WTC11 (cell line): ENCODE measurements at regions not wholly inside any gene's neighbourhood (a gene's known extent, or its start where the extent isn't known, plus 50 kb on each side); places are given as distances from the start of the nearest gene placed in this dataset.
"Not testable (repeated sequence)": the region's sequence is repeated elsewhere in the genome, so short reads cannot be mapped to it uniquely, and the experiment has no call there.

ENCODE experiments used
- ATAC-seq: fragments of 200-7000 bp; cut with Tn5 transposase; 2 replicates; pipeline ENCODE4 v1.10.0; 2021; ENCODE audit warnings: mild to moderate bottlenecking, moderate library complexity
- CTCF ChIA-PET: fragments of 300-600 bp; sonication (Branson Sonifier 250); formaldehyde crosslinking; loops from one replicate; lab custom pipeline; 2021; ENCODE audit warnings: antibody characterized with exemption; lab: Charles Lee
- POLR2A ChIA-PET: fragments of 350-600 bp; sonication (Branson Sonifier 250); formaldehyde crosslinking; loops from one replicate; lab custom pipeline; 2021; ENCODE audit warnings: antibody characterized with exemption; lab: Charles Lee
- DNase-seq: peaks from one replicate; pipeline ENCODE4 v3.0.0; 2021; ENCODE audit warnings: low spot score
- H3K27ac Mint-ChIP-seq: 2 replicates; pipeline ENCODE4 v1.8.0; 2021; ENCODE audit warnings: mixed read lengths
- H3K27me3 Mint-ChIP-seq: 2 replicates; pipeline ENCODE4 v1.8.0; 2021; ENCODE audit warnings: low read depth, mild to moderate bottlenecking, moderate library complexity, mixed read lengths
- H3K36me3 Mint-ChIP-seq: 2 replicates; pipeline ENCODE4 v1.8.0; 2021; ENCODE audit warnings: mixed read lengths
- H3K4me1 Mint-ChIP-seq: 2 replicates; pipeline ENCODE4 v1.8.0; 2022; ENCODE audit warnings: mixed read lengths
- H3K4me3 Mint-ChIP-seq: 2 replicates; pipeline ENCODE4 v1.8.0; 2021; ENCODE audit warnings: mild to moderate bottlenecking, moderate library complexity, mixed read lengths
- H3K9me3 Mint-ChIP-seq: 2 replicates; pipeline ENCODE4 v1.8.0; 2021; ENCODE audit warnings: mixed read lengths
- AR ChIP-seq: fragments of 250-450 bp; sonication (Bioruptor Pico); IDR thresholded peaks from 2 replicates; pipeline ENCODE4 v1.9.0; 2021; ENCODE audit warnings: mild to moderate bottlenecking
- ATF1 ChIP-seq: sonication (generic); formaldehyde crosslinking; IDR thresholded peaks from 2 replicates; pipeline ENCODE4 v1.8.1; 2023; ENCODE audit warnings: mild to moderate bottlenecking, moderate library complexity, missing genetic modification reagents
- CDX4 ChIP-seq: fragments of 250-450 bp; sonication (Bioruptor Pico); IDR thresholded peaks from 2 replicates; pipeline ENCODE4 v1.9.0; 2021; ENCODE audit warnings: moderate library complexity, mild to moderate bottlenecking, inconsistent platforms, borderline replicate concordance
- E2F1 ChIP-seq: sonication (generic); formaldehyde crosslinking; IDR thresholded peaks from 2 replicates; pipeline ENCODE4 v1.8.0; 2022; ENCODE audit warnings: mild to moderate bottlenecking, missing genetic modification reagents
- E2F5 ChIP-seq: sonication (generic); formaldehyde crosslinking; IDR thresholded peaks from 2 replicates; pipeline ENCODE4 v1.8.1; 2022; ENCODE audit warnings: mild to moderate bottlenecking, moderate library complexity, missing genetic modification reagents
- ESRRA ChIP-seq: sonication (generic); formaldehyde crosslinking; IDR thresholded peaks from 2 replicates; pipeline ENCODE4 v1.8.1; 2022; ENCODE audit warnings: mild to moderate bottlenecking, missing genetic modification reagents, borderline replicate concordance
- FOXP1 ChIP-seq: sonication (generic); formaldehyde crosslinking; IDR thresholded peaks from 2 replicates; pipeline ENCODE4 v1.8.0; 2022; ENCODE audit warnings: missing genetic modification reagents, mild to moderate bottlenecking, moderate library complexity, borderline replicate concordance
- MAX ChIP-seq: sonication (generic); formaldehyde crosslinking; IDR thresholded peaks from 2 replicates; pipeline ENCODE4 v1.8.0; 2022; ENCODE audit warnings: mild to moderate bottlenecking, missing genetic modification reagents
- MLX ChIP-seq: sonication (generic); formaldehyde crosslinking; IDR thresholded peaks from 2 replicates; pipeline ENCODE4 v1.8.1; 2023; ENCODE audit warnings: mild to moderate bottlenecking, missing genetic modification reagents, moderate library complexity
- NR1H2 ChIP-seq: sonication (generic); formaldehyde crosslinking; IDR thresholded peaks from 2 replicates; pipeline ENCODE4 v1.9.0; 2021; ENCODE audit warnings: mild to moderate bottlenecking, moderate library complexity, missing genetic modification reagents
- NR2C2 ChIP-seq: sonication (generic); formaldehyde crosslinking; IDR thresholded peaks from 2 replicates; pipeline ENCODE4 v1.8.0; 2022; ENCODE audit warnings: mild to moderate bottlenecking, missing genetic modification reagents
- PRRX2 ChIP-seq: fragments of 250-450 bp; sonication (Bioruptor Pico); IDR thresholded peaks from 2 replicates; pipeline ENCODE4 v1.8.0; 2021; ENCODE audit warnings: mild to moderate bottlenecking
- SMAD3 ChIP-seq: sonication (generic); formaldehyde crosslinking; IDR thresholded peaks from 2 replicates; pipeline ENCODE4 v1.8.0; 2022; ENCODE audit warnings: missing genetic modification reagents, mild to moderate bottlenecking, borderline replicate concordance
- SMAD4 ChIP-seq: sonication (generic); formaldehyde crosslinking; IDR thresholded peaks from 2 replicates; pipeline ENCODE4 v1.8.0; 2022; ENCODE audit warnings: mild to moderate bottlenecking, missing genetic modification reagents
- STAT6 ChIP-seq: sonication (generic); formaldehyde crosslinking; conservative IDR thresholded peaks from 2 replicates; pipeline ENCODE4 v1.8.1; 2023; ENCODE audit warnings: mild to moderate bottlenecking, low read depth, missing genetic modification reagents, moderate library complexity
- ZMAT4 ChIP-seq: fragments of 250-450 bp; sonication (Bioruptor Pico); IDR thresholded peaks from 2 replicates; pipeline ENCODE4 v1.9.0; 2021; ENCODE audit warnings: mild to moderate bottlenecking
- ZNF396 ChIP-seq: fragments of 250-450 bp; sonication (Bioruptor Pico); IDR thresholded peaks from 2 replicates; pipeline ENCODE4 v1.8.0; 2021; ENCODE audit warnings: mild to moderate bottlenecking, moderate library complexity, borderline replicate concordance
- ZNF425 ChIP-seq: fragments of 250-450 bp; sonication (Bioruptor Pico); conservative IDR thresholded peaks from 2 replicates; pipeline ENCODE4 v1.9.0; 2021; ENCODE audit warnings: mild to moderate bottlenecking

GRCh38 chr20:53649493-53649892 lies 55.9 kb upstream of the ZNF217 start:
- H3K4me1 Mint-ChIP-seq: peaks cover 22% of the 10 kb centered on the region

GRCh38 chr20:53647286-53647821 lies 53.7 kb upstream of the ZNF217 start:
- ATAC-seq (no peak), DNase-seq (no peak)
- H3K9me3 Mint-ChIP-seq: no peaks in the 10 kb centered on the region
- no peaks in the 10 kb centered on the region for H3K36me3 Mint-ChIP-seq
- no peak for TF ChIP-seq STAT6
- no peak for TF ChIP-seq CDX4
- TF ChIP-seq MLX (CRISPR knock-in tag): no peak
- TF ChIP-seq ATF1 (CRISPR knock-in tag): no peak
- no peak for TF ChIP-seq E2F5 (CRISPR knock-in tag)
- TF ChIP-seq NR1H2 (CRISPR knock-in tag): no peak
- no peak for TF ChIP-seq FOXP1 (CRISPR knock-in tag)
- ChIA-PET POLR2A (no interaction called here), CTCF (interaction anchor here (1.3 kb wide), 1 partner anchor 268 kb away, joined by 6 read pairs; no protein-coding TSS in a partner anchor)
- no peak overlapping the region for H3K4me3 Mint-ChIP-seq
- H3K27ac Mint-ChIP-seq: no peak overlapping the region
- H3K27me3 Mint-ChIP-seq: 0 out of 2 replicates have a peak, but pooled peaks cover 6% of the 10 kb centered on the region
- H3K4me1 Mint-ChIP-seq: peaks cover 22% of the 10 kb centered on the region

More at GRCh38 chr20:53649493-53649892, 55.9 kb upstream of the ZNF217 start:
- H3K27me3 Mint-ChIP-seq, POLR2A ChIA-PET, ATAC-seq, DNase-seq, H3K36me3 Mint-ChIP-seq, H3K27ac Mint-ChIP-seq, CTCF ChIA-PET, H3K9me3 Mint-ChIP-seq, H3K4me3 Mint-ChIP-seq: not testable (repeated sequence)

- ChIA-PET POLR2A (no interaction called here), CTCF (interaction anchor here (1.3 kb wide), 1 partner anchor 269 kb away, joined by 6 read pairs; no protein-coding TSS in a partner anchor)
- Mint-ChIP-seq H3K36me3 (no peaks in the 10 kb centered on the region), H3K27me3 (peaks cover 10% of the 10 kb centered on the region; the same call in 1 of the 2 replicates), H3K4me1 (peaks cover 20% of the 10 kb centered on the region), H3K27ac (no peak overlapping the region), H3K4me3 (no peak overlapping the region), H3K9me3 (no peaks in the 10 kb centered on the region)
- DNase-seq (no peak), ATAC-seq (no peak)
- TF ChIP-seq MAX (no peak), ZNF396 (no peak), SMAD4 (CRISPR knock-in tag) (no peak), ZNF425 (CRISPR knock-in tag) (no peak), ZMAT4 (CRISPR knock-in tag) (no peak), ESRRA (CRISPR knock-in tag) (no peak), E2F5 (CRISPR knock-in tag) (no peak), PRRX2 (CRISPR knock-in tag) (no peak), NR2C2 (CRISPR knock-in tag) (no peak), AR (no peak), E2F1 (CRISPR knock-in tag) (no peak), SMAD3 (CRISPR knock-in tag) (no peak)
These were observed 52.9 kb upstream of the ZNF217 start for GRCh38 chr20:53646550-53646949.
